CD4-positive, alpha-beta T cell treated with Interleukin-2 at 100 ng/mL for 4 hours (primary cell): ENCODE measurements at regions not wholly inside any gene's neighbourhood (a gene's known extent, or its start where the extent isn't known, plus 50 kb on each side); places are given as distances from the start of the nearest gene placed in this dataset.

Experiments used
- DNase-seq: peaks from one replicate; pipeline ENCODE4 v3.0.0-alpha.2; 2020; ENCODE audit warnings: low spot score

GRCh38 chr14:101004176-101004575 is 100.7 kb upstream of the RTL1 start:
- DNase-seq: no peak

DNA sequence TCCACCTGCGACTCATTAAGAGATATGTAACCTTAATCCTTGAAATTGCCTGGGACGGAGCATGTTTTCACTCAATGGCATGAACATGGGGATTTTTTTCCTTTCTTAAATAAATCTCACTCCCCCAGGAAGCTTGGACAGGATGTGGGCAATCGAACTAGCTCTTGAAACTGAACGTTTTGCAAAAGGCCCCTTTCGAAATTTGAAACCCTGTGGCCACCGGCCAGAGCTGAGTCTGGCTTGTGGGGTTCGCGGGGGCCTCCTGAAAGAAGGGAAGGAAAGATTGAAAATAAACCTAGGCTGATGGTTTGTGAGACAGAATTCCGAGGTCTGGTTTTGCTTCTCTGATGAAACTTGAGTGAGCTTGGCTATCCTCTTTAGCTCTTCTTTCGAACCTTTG is 101.4 kb upstream of the RTL1 start:
- no peak for DNase-seq

- DNase-seq: no peak
Measured at GRCh38 chr14:101005447-101005846, 101.9 kb upstream of the RTL1 start.

- DNase-seq: no peak
Measured at GRCh38 chr14:101006008-101006407, 102.5 kb upstream of the RTL1 start.

DNA sequence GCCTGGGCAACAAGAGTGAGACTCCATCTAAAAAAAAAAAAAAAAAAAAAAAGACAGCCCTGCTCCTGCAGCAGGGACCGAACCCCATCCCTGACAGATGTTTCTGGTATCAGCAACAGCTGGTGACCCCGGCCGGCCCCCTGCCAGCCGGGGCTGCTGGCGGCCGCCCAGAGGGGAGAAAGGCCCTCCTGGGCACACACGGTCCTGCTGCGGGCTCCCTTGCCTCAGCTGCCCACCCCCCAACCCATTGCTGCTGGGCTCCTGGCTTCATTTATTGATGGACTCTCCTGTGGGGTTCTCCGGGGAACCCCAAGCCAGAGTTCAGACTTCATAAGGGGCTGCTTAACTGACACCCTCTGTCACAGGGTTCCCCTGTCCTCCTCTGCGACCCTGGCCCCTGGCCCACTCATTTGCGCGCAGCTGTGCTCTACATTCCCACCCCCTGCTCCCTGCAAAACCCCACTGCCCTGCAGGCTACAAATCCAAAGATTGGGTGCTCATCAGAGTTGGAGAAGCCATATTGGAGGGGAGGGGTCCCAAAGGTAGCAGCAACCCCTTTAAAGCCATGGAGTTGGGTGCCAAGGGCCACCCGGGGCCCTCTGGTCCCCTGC is 103.6 kb upstream of the RTL1 start:
- DNase-seq: no peak

- DNase-seq: no peak
Measured at GRCh38 chr14:101007765-101008164, 104.2 kb upstream of the RTL1 start.

DNA sequence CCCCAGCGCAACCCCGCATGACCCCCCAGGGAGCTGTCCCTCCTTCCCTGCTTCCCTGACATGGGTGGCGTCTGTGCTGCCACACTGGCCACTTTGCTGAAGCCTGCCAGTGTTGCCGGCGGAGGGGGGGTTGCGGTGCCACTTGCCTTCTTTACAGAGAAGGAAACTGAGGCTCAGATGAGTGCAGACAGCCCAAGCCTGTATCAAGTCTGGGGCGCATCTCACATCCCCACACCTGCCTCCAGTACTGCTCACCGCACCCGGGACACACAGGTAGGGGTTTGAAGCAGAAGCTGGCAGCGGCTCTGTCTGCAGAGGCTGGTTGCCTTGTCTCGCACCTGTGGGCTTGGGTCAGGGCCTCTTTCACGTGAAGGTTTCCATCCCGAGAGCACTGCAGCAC is 104.7 kb upstream of the RTL1 start:
- DNase-seq: no peak

DNA sequence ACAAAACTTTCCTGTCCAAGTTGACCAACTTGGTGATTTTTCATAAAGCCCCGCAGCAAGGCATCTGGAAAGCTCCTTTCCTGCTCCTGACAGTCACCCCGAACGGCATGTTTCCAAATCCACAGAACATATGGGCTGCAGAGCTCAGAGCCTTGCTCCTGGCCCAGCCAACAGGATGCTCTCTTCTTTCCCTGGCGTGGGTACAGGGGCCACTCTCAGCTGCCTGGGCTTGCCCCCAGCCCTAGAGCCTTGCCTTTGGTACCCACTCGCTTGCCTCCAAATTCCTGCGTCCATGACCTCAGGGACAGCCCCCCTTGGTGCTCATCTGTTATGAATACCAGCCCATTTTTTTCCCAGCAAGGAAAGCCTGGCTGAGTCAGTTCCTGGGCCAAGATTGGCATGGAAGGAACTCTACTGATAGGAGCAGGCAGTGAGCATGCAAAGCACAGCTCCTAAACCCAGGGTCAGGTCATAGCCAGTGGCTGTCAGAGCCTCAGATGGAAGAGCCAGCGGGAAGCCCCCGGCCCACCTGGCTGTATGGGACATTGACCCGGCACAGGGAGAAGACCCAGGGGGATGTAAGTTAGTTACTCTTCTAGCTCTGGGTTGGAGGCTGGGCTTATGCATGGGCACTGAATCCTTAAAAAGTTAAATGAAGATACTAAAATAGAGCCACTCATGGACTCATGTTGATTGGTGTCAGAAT is 105.3 kb upstream of the RTL1 start:
- no peak for DNase-seq

DNA sequence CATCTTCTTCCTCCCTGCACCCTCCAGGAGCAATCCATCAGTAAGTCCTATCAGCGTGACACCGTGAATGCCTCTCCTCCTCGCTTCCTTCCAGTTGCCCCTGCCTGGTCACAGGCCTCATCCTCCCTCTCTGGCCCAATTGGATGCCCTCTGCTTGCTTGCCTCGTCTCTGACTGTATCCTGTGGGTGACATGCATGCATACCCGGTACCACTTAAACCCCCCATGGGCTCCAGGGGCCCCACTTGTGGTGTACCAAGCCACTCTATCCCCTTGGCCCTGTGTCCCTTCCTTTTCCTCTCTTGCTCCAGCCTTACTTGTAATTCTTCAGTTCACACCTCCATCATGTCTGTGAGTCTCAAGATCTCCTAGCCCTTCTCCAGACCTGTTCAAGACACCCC is 106.0 kb upstream of the RTL1 start:
- no peak for DNase-seq

GRCh38 chr14:101010293-101010692 is 106.8 kb upstream of the RTL1 start:
- DNase-seq: no peak

- no peak for DNase-seq
Measured at GRCh38 chr14:101010835-101011234, 107.3 kb upstream of the RTL1 start.

- DNase-seq: no peak
Measured at GRCh38 chr14:101017209-101017608, 113.7 kb upstream of the RTL1 start.

- DNase-seq: no peak
Measured at GRCh38 chr14:101017806-101018560, 114.5 kb upstream of the RTL1 start.

GRCh38 chr14:101018561-101019290 is 115.2 kb upstream of the RTL1 start:
- no peak for DNase-seq

GRCh38 chr14:101019541-101019940 is 116.0 kb upstream of the RTL1 start:
- no peak for DNase-seq

GRCh38 chr14:101019990-101020710 is 116.6 kb upstream of the RTL1 start:
- DNase-seq: no peak

GRCh38 chr14:101020834-101021370 is 117.4 kb upstream of the RTL1 start:
- no peak for DNase-seq

GRCh38 chr14:101022121-101022520 is 118.6 kb upstream of the RTL1 start:
- DNase-seq: no peak

DNA sequence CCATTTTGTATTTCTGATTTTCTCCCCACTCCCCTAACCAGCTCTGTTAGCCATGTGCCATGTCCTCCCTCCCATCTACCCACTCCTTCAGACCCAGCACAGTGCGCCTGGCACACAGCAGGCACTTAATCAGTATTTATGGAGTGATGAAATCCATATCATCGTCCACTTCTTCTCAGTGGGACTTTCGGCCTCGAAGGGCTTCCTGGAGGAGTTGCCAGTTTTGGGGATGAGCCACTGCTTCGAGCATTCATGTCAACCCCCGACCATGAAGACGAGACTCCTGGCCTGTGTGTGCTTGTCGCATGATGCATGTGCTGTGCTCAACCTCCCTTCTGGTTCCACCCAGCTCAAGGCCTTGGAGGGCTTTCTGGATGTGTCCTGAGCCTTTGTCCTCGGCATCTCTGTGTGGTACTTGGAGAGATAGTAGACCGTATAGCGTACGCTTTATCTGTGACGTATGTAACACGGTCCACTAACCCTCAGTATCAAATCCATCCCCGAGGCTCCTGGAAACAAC is 119.5 kb upstream of the RTL1 start:
- no peak for DNase-seq

- DNase-seq: no peak
Measured at GRCh38 chr14:101024686-101025085, 121.2 kb upstream of the RTL1 start.

- no peak for DNase-seq
Measured at GRCh38 chr14:101025131-101025530, 121.6 kb upstream of the RTL1 start.
